NCI-H510A (cell line): ENCODE measurements at regions not wholly inside any gene's neighbourhood (a gene's known extent, or its start where the extent isn't known, plus 50 kb on each side); places are given as distances from the start of the nearest gene placed in this dataset.

ENCODE experiments used
- DNase-seq: peaks from one replicate; lab custom pipeline; 2025; lab: John Stamatoyannopoulos, UW

- no peak for DNase-seq
These were observed 1491.9 kb downstream of the TBC1D22A start for GRCh38 chr22:48254311-48254873.

DNA sequence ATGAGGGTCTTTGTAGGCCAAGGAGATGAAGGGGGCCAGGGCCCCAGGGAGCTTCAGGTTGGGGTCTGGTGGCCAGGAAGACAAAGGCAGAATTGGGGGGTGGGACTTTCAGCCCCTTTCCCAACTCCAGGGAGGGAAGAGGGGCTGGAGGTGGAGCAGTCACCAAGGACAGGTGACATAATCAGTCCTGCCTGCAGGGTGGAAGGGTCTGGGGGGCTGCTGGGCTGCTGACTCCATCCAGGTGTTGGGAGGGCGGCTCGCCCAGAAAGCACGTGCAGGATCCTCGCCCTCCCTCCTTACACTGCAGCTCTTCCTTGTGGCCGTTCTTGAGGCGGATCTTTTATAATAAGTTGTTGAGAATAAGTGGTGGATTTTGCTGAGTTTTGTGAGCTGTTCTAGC lies 1491.1 kb downstream of the TBC1D22A start:
- no peak for DNase-seq

DNA sequence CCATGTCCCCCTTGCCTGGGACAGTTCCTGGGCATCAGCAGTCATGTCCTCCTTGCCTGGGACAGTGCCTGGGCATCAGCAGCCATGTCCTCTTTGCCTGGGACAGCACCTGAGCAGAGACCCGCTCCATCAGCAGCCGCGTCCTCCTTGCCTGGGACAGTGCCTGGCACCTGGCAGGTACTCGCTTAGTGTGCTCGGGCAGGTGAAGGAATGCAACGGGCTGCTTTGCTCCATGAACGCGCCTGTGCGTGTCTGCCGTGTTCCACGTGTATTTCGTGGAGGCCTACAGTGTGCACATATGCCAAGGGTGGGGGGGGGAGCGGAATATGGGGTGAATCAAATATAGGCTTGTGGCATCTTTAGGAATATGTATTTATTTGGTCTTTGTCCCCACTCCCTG lies 1490.7 kb downstream of the TBC1D22A start:
- DNase-seq: no peak

GRCh38 chr22:48251629-48252028 lies 1489.2 kb downstream of the TBC1D22A start:
- no peak for DNase-seq

GRCh38 chr22:48250937-48251530 lies 1488.6 kb downstream of the TBC1D22A start:
- no peak for DNase-seq

GRCh38 chr22:48250286-48250895 lies 1487.9 kb downstream of the TBC1D22A start:
- no peak for DNase-seq

- DNase-seq: no peak
These were observed 1487.3 kb downstream of the TBC1D22A start for GRCh38 chr22:48249713-48250268.

- no peak for DNase-seq
These were observed 1486.5 kb downstream of the TBC1D22A start for GRCh38 chr22:48248901-48249455.

GRCh38 chr22:48247829-48248228 lies 1485.4 kb downstream of the TBC1D22A start:
- DNase-seq: no peak

DNA sequence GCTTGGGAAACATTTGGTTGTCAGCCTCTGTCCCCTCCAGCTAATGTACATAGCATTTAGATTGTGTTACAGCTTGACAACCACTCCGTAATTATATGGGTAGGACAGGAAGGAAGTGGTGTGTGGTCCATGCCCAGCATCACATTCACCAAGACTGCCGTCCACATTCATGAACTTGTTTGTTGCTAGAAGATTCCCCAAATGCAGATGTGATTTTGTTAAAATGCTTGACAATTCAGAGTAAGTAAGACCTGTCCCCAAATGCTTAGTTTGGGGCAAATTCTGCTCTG lies 1482.7 kb downstream of the TBC1D22A start:
- DNase-seq: no peak

DNA sequence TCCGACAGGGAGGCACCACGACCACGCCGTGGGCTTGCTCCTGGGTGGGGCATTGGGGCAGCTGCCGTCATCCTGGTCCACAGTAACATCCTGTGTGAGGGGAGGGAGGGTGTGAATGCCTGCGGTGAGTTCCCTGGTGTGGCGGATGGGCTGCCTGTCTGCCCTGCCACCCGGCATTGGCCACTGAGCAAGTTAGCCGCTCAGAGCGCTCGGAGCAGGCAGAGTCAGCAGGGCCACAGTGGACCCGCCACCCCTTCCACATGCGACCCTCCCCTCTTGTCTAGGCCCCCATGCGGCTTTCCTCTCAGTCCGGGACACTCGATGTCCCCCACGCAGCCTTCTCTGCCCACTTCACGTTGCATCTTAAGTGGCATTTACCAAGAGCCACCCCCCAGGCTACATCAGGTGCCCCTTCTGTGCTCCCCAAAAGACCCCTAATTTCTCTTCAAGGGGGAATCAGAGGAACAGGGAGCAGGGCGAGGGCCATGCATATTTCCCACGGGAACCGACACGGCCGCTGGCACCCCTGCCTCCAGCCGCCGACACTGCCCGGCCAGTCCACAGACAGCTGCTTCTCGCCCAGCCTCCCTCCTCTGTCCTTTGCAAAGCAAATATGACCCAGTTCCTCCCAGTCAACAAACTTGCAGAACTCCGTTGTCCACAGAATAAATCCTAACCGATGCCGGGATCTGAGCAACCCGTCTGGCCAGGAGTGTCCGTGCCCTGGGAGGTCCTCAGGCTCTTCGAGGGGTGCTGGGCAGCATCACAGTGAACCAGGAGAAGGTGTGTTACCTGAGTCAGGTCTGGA lies 1482.1 kb downstream of the TBC1D22A start:
- DNase-seq: no peak

- no peak for DNase-seq
These were observed 1480.0 kb downstream of the TBC1D22A start for GRCh38 chr22:48242461-48242864.

DNA sequence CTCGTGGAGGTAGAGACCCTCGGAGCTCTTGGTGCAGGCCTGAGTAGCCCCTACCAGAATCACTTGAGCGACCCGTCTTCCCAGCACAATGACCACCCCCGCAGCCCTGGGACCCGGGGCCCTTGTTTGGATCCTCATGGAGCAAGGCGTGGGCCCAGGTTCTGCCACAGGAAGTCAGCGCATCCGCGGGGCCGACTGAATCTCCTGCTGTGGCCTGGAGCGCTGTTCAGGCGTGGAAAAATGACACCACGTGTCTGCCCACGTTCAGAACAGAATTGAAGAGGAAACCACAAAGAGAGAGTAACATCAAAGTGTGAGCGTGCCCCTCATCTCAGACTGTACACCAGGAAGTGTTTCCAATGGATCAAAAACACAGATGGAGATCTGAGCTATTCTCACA lies 1479.2 kb downstream of the TBC1D22A start:
- no peak for DNase-seq

- no peak for DNase-seq
These were observed 1478.4 kb downstream of the TBC1D22A start for GRCh38 chr22:48240935-48241230.

DNA sequence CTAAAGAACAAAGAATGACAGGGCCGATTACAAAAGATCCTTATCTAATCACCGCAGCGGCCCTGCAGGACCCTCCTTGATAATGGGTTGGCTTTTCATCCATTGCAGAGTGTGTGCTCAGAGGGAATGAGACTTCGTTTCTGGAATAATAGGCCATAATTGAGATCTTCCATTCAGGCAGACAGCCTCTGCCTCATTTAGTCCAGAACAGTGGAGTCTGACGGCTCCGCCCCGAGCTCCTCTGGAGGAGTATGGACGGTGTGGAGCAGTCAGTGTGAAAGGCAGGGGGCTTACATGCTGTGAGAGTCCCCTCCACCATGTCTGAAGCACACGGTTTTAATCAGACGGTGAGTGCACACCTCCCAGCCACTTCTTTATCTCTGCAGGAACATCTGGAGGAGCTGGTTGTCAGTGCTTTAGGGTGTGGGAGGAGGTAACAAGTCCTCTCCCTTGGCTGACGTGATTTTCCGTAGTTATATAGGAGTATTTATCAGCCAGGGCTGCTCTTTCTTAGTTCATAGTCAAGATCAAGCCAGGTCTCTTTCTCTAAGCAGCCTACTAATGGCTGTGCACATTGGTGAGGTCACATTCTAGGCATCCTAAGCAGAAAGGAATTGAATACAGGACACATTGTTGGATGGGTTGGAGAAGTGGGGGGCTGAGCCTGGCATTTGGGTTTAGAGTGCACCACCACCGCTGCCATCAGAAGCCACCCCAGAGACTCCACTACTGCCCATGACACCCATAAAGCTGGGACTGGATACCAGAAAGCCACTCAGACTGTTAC lies 1477.9 kb downstream of the TBC1D22A start:
- DNase-seq: no peak

DNA sequence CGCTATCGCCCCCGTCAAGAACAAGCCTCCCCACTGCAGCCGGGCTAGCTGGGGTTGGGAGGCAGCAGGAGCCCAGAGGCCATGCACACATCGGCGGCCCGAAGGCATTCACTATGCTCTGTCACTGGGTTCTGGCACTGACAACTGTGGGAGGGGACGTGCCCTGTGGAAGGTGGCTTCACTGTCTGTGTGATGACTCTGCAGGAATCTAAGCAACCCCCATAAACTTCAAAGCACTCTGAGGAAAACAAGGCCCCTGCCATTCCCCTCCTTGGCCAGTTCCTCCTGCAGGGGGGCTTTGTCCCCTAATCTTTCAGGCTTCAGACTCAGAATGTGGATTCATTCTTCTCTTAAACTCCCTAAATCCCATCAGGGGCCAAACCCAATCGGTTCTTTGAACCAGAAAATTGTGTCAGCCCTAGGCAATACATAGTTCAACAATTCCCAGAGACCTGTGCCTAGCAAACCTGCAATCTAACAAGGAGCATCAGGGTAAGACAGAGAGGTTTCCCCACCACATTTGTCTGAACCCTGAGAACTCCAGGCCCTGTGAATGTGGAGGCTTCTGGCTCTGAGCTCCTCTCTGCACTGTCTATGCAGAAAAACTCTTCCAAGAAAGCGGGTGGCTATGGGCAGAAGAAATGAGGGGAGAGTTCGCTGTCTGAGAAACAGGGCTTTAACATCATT lies 1477.2 kb downstream of the TBC1D22A start:
- no peak for DNase-seq

DNA sequence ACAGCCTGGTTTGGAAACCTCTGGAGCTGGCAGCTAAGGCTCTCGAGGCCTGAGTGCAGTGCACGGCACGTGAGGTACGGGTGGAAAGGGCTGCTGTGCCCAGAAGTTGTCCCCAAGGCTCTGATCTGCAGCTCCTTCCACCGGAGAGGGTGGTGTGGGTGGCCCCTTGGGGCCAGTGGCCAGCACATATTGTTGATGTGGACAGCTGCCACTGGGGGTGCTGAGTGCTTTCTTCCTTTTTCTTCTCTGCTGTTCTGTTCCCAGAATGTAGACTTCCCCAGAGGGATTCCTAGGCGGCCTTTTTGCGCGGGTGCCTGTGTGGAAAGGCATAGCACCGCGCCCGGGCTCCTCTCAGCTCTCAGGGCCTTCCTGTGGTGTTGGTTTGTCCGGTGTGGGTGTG lies 1476.5 kb downstream of the TBC1D22A start:
- no peak for DNase-seq

DNA sequence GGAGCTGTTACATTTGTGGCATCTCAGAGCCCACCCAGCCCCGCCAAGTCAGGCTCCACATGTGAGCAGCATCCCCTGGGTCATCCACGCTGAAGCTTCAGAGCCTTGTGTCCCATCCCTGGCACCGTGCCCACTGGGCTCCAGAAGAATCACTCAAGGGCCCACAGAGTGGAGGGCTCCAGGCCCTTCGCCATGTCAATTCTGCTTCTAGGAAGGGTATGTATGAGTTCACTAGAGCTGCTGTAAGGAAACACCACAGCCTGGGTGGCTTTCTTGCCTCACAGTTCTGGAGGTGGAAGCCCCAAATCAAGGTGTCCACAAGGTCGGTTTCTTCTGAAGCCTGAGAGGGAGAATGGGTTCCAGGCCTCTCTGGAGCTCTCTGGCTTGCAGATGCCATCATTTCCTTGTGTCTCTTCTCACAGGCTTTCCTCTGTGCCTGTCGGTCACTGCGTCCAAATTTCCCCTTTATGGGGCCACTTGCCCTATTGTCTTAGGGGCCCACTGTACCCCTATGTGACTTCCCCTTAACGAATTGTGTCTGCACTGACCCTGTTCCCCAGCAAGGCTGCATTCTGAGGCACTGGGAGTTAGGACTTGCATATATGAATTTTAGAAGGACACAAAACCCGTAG lies 1476.0 kb downstream of the TBC1D22A start:
- DNase-seq: no peak

GRCh38 chr22:48237466-48238283 lies 1475.2 kb downstream of the TBC1D22A start:
- DNase-seq: no peak

DNA sequence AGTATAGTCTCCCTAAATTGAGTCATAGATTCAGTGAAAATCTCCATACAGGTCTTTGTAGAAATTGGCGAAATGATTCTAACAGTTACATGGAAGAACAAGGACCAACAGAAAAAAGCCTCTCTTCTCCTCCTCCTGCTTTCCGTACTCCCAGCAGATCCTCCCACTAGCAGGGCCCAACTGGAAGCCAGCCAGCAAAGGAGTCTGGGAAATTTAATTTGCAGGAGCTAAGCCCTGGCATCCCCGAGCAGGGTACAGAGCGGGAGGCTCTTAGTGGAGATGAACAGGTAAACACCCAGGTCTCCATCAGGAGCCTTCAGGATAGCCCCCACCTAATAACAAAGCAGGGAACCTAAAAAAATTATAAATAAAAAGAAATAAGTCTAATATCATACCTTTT lies 1473.8 kb downstream of the TBC1D22A start:
- DNase-seq: no peak
